ENCODE measurements at regions not wholly inside any gene's neighbourhood (a gene's known extent, or its start where the extent isn't known, plus 50 kb on each side); places are given as distances from the start of the nearest gene placed in this dataset.
"Not testable (repeated sequence)": the region's sequence is repeated elsewhere in the genome, so short reads cannot be mapped to it uniquely, and the experiment has no call there.

GRCh38 chr5:112534067-112534583 lies 115.0 kb upstream of the EPB41L4A start:
- no peak for DNase-seq

DNA sequence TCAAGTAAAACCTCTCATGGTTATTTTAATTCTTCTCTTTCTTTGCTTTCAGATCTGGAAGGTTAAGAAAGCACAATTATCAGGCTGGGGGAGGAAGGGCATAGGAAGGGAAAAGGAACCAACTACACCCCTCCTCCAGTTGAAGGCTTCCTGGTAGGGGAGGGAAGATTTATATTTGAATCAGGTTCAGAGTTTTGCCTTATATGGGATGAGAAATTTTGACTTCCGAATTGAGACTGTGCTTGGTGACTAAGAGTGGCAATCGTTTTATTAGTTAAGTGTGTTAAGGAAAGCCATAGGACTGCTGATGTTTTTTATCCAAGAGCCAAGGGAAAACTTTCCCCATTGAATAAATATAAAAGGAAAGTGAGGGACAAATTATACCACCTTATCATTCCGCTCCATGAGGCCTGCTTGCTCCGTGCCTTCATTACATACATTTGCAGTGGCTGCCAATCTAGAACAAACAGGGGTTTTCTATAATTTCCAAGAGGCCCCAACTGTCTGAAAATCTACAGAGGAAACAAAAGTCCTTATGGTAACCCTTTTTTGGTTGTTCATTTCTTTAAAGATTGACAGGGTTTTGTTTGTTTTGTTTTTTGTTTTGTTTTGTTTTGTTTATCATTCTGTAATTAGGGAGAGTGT lies 115.7 kb upstream of the EPB41L4A start:
- no peak for DNase-seq

GRCh38 chr5:112535356-112535755 lies 116.3 kb upstream of the EPB41L4A start:
- DNase-seq: no peak

- DNase-seq: not testable (repeated sequence)
Measured at GRCh38 chr5:112544558-112544957, 125.5 kb upstream of the EPB41L4A start.

DNA sequence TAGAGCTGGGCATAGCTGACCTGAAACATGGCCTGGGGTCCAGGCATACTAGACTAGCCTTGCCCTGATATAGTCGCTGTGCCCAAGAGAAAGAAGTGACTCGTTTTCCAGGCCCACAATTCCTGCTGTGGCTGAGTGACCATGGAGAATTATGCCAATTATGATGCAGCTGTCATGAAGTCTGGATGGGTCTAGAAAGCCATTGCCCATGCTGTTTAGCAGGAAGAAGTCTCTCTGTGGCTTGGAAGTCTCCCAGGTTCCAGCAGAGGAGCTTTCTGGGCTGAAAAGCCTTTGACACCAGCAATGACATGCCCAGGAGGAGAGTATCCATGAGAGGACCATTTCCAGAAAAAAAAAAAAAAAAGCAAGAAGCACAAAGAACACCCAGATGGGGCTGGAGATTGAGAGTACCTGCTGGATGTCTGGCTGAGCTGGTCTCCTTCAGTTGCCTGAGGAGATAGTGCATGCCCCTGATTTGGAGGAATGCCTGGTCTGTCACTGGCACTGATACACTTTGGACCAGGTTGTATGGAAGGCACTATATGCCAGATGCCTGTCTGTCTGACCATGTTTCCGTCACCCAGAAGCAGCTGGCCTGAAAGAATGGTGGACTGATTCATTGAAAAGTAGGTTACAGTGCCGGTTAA lies 128.0 kb upstream of the EPB41L4A start:
- no peak for DNase-seq

GRCh38 chr5:112548246-112548881 lies 129.3 kb upstream of the EPB41L4A start:
- no peak for DNase-seq

- no peak for DNase-seq
Measured at GRCh38 chr5:112549127-112549526, 130.1 kb upstream of the EPB41L4A start.

DNA sequence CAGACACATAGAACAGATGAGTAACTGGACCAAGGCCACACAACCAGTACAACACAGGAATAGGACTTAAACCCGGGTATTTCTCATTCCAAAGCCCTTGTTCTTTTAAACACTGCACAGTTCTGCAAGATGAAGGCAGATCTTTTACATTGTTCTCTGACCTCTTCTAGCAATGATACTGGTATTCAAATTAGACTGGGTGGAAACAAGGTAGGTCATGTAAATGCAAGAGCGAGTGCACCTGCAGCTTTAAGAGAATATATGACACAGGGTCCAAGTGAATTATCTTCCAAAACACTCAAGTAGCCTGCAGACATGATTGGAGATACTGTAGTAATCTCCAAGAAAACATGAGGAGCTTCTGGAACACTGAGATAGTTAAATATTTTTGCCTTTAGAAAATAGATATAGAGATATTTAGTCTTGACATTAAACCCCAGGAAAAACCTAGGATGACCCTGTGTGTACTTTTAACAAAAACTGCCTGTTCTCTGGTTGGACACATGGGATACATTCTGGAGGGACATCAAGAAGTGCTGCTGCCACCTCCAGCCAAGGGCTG lies 130.6 kb upstream of the EPB41L4A start:
- DNase-seq: no peak

DNA sequence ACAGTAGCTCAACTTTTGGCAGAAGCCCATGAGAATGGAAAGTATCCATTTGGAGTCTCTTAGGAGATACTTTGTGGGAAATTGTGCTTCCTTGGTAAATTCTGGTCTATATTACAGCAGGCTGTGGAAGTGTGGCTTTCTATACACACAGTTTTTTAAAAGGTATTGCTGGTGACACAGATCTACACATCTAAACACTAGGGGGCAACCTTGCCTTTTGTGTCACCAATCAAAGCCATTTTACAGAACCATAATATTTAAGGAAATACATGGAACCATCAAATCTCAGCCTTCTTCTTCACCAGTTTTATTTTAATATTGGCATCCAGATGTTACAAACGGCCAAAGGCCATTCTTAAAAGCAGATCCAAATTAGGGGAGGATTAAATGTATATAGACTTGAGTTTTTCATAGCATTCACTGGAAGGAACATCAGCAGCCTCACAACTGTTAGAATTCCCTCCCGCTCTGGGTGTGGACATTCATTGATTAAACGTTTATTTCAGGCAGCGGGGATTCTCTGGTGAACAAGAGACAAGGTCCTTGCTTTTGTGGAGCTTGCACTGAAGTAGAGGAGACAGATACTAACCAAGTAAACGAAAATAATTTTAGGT lies 132.4 kb upstream of the EPB41L4A start:
- DNase-seq: peak; percentile 50 to 85

GRCh38 chr5:112552216-112552615 lies 133.1 kb upstream of the EPB41L4A start:
- DNase-seq: no peak

DNA sequence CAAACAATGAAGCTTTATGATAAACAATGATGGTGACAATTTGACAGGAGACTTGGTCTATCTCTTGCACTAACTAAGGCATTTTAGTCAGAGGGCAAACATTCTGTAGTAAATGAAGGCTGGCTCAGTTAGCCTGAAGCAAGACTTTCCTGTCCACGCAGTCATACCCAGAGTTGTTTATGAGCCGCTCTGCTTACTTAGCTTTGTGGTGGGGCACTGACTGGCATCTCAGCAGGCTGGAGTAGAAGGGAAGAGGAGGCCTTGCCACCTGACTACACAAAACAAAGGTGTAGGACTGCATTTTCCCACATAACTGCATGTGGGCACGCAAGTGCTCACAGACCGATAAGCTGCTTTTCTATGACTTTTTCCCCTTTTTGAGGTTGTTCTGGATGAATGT lies 133.7 kb upstream of the EPB41L4A start:
- DNase-seq: no peak

DNA sequence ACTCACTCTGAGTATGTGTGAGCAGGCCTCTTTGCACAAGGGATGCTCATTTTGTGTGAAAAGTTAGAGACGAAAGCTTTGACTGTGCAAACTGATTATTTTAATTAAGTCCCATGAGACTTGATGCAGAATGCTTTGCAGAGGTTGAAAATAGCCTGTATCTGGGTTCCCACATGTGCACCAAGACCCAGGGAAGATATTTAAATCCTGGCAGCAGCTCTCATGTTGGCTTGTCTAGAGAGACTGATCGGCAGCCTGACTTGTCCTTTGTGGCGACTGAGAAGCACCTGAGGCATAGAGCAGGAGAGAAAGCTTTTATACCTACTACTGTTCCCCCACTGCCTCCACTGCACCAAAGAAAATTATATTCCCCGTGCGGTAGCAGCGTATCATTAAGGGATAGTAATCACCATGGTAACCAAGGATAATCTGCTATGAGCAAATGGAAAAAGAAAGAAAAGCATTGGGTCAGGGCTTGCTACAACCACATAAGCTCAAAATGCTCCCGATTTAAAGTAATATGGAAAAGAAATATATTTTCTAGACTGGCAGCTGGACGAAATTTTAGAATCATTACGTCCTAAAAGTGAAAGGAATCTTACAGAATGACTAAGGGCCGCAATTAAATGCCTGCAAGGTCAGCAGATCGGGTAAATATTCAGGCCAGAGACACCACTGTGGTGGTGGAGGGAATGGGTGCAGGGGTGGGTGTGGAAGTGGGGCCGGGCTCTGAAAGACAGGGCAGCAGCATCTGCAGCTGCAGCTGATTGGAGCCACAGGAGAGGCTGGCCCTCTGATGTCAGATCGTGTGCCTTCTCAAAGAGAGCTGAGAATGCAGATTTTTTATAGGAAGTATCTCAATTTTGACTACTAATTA lies 135.3 kb upstream of the EPB41L4A start:
- DNase-seq: no peak

GRCh38 chr5:112555197-112555596 lies 136.1 kb upstream of the EPB41L4A start:
- DNase-seq: no peak

DNA sequence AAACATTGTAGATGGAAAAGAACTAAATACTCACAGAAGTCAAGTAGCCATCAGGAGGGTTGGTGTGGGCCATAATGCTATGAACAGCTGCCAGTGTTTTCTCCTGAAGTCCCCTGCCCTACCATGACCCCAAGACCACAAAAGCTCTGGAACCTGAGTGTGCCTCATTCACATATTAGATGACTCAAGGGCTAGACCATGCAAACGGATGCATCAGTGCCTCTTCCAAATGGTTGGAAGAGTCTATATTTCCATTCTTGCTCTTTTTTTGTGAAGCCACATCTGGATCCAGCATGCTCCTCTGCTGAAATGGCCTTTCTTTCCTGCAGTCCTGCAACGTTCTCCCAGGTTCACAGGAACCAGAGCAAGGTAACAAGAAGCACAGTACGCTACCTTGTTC lies 136.6 kb upstream of the EPB41L4A start:
- DNase-seq: peak; percentile 5 to 15

- DNase-seq: peak; percentile 36 to 75
Measured at GRCh38 chr5:112559501-112559900, 140.4 kb upstream of the EPB41L4A start.

DNA sequence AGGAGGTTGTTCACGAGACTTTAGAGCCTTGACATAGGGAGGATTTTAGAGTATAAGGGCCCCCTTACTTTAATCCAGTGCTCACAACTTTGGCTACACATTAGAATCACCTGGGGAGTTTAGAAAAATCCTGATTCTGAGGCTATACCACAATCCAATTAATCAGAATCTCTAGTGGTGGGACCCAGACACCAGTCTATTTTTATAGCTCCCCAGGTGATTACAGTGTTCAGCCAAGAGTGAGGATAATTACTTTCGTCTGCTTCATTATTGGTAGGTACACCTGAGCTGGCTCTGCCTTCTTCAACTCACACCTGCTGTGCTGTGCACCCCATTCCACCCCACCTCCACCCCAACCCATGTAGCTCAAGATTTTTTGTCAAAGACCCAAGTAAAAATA lies 141.3 kb upstream of the EPB41L4A start:
- DNase-seq: no peak

DNA sequence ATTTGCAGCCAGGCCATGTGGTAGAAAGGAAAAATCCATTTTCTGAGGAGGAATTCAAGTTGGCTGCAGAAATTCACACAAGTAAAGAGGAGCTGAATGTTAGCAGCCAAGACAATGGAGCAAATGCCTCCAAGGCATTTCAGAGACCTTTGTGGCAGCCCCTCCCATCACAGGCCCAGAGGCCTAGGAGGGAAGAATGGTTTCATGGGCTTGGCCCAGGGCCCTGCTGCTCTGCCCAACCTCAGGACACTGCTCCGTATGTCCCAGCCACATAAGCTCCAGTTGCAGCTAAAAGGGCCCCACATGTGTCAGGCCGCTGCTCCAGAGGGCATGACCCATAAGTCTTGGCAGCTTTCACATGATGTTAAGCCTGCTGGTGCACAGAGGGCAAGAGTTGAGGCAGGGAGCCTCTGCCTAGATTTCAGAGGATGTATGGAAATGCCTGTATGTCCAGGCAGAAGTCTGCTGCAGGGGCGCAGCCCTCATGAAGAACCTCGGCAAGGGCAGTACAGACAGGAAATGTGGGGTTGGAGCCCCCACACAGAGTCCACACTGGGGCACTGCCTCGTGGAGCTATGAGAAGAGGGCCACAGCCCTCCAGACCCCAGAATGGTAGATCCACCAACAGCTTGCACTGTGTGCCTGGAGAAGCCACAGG lies 144.2 kb upstream of the EPB41L4A start:
- DNase-seq: no peak

DNA sequence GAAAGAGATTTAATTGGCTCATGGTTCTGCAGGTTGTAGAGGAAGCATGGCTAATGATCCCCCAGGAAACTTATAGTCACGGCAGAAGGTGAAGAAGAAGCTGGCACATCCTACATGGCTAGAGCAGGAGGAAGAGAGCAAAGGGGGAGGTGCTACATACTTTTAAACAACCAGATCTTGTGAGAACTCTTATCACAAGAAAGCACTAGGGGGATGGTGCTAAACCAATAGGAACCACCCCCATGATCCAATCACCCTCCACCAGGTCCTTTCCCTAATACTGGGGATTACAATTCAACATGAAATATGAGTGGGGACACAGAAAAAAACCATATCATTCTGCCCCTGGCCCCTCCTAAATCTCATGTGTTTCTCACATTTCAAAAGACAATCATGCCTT lies 147.2 kb upstream of the EPB41L4A start:
- DNase-seq: no peak

- DNase-seq: no peak
Measured at GRCh38 chr5:112569596-112569995, 150.5 kb upstream of the EPB41L4A start.

DNA sequence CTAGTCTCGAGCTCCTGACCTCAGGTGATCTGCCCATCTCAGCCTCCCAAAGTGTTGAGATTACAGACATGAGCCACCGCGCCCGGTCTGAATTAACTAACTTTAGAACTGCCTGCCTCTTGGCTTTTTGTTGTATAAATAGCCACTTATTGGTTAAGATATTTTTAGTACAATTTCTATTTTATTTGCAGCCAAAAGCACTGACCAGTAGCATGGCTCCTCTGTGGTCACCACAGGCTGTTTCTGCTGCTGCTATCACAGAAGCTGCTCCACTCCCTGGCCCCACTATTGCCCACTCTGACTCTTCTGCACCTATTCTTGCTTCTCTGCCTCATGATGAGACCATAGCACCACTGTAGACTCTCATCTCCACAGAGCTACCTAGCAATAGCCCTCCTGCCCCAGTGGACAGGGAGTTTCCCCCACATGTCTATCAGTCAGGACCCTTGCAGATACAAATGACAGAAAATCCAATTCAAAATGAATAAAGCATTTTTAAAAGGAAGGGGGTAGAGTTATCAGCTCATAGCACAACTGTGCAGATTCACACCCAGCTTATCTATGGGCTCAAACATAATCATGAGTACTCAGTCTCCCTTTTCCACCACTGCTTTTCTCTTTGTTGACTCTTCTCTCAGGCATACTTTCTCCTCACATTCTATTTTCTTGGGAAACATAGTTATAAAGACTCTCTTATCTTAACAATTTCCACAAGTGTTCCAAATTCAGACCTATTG lies 151.8 kb upstream of the EPB41L4A start:
- no peak for DNase-seq

- DNase-seq: no peak
Measured at GRCh38 chr5:112573441-112573840, 154.4 kb upstream of the EPB41L4A start.
